Anterior cingulate cortex (tissue), 58 donors: ENCODE measurements at regions not wholly inside any gene's neighbourhood (a gene's known extent, or its start where the extent isn't known, plus 50 kb on each side); places are given as distances from the start of the nearest gene placed in this dataset.

ENCODE experiments used
- DNase-seq, 58 donors: peaks; one replicate each; lab custom pipeline; 2025; lab: John Stamatoyannopoulos, UW

DNA sequence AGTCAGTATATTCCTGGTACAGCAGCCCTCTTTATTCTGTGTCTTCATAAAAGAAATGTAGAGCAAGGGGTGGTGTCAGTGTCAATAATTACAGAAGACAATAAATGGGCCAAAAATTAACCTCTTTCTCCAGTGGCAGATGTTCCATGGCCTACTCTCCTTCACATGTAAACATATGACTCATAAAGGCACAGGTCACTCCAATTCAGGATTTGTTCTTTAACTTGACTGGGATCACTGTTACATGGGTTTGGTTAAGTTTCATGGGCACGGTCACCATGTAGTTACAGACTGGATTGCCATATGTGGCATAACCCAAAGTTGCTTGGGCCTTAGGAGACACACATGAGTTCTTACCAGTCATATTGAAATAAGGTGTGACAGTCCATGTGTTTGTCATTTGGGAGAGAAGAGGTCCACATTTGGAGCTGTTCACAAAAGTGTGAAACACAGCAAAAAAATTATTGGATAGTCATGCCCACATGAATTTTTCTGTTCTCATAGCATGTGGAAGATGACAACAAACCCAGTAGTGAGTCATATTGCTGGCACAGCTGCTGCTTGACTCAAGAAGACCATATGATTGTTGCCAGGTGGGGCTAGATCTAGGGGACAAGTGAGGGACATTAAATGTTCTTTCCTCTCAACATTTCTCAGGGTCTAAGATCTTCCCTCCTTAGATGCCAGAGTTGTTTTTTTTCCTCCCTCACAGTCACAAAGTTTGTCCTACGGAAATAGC is 68.1 kb upstream of the HTR2A start:
- DNase-seq = no peak

DNA sequence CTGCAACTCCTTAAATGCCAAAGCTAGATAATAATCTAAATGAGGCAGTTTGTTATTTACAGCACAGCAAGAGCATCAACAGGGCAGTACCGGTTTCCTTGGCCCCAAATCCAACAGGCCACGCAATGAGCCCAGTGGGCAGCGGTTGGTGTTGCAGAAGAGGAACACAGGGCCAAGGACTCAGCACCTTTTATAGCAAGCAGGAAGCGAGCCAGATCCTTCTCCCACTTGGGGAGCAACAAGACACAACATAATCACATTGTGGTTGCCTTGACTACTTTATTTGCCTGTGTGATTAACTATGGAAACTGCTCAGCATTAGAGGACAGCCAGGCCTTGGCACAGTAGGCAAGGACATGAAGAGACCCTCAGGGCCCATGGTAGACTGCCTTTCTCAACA is 67.1 kb upstream of the HTR2A start:
- no peak for DNase-seq

DNA sequence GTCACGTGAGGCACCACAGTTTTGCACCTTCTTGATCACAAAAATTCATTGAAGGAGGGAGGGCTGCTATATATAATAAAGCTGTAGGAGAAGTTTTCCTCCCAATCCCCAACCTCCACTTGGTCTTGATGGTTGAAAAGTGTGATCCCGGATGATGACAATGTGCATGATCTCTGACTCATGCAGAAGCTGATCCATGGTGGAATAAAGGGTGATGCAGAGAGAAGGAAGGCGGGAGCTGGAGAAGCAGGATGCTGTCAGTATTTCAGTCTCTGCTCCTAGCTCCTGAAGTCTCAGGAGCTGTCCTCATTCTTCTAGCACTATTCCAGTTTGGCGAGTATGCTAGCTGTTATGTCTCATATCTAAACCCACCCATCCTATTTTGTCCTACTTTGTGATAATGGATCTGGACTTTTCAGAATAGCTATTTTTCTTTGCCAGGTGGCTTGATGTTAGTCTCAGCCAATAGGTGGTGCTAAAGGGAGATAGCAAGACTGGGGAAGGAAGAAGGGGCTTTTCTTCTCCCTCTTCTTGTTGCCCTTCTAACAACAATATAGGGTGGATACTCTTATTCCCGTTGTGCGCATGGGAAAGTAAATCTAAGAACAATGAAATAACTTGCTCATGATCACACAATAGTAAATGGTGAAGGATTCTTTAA is 65.6 kb upstream of the HTR2A start:
- DNase-seq = no peak

DNA sequence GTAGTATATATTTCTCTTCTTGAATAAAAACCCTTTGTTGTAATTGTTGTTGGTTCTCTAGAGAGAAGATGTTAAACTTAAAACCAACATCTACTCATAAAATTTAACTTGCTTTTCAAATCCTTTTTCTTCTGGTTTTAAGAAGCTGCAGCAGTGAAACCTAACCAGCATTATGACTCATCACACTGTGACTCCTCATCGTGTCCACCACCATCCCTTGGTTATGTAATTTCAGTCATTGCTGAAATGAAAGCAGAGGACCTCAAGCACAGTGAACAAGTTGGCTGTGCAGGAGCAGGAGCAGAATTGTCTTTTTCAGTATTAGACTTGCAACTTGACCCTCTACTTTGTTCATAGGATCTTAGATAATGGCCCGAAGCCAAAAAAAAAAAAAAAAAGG is 64.9 kb upstream of the HTR2A start:
- peak in 2 of 58 donors; percentile 14 to 36 for DNase-seq

DNA sequence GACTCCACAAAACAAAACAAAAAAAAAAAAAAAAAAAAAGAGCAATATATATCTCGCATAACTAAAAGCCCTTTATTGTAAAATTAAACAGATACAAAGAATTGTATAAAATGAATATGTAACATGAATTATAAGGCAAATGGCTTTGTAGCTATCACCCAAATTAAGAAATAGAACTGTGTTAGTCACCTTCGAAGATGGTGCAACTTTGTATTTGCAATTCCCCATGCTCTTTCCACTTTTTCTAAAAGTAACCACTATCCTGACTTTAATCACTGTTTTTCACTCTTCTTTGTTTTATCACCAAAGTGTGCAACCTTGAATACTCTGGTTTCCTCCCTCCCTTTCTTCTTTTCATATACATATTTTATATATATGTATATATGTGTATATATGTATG is 57.1 kb upstream of the HTR2A start:
- DNase-seq = no peak

DNA sequence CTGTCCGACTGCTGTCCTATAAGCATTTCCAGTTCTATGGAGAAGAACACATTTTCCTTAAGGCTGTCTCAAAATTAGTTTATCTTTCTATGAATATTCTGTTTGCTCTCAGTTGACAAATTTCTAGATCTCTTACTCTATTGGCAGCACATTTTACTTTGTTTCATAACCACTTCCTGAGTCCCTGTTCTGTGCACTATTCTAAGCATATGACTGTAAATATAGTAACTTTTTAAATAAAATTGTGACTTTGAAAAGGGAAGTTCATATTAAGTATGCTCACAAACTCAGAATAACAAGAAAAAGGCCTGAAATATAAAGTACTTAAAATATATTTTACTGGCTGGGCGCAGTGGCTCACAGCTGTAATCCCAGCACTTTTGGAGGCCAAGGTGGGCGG is 56.5 kb upstream of the HTR2A start:
- DNase-seq = no peak

DNA sequence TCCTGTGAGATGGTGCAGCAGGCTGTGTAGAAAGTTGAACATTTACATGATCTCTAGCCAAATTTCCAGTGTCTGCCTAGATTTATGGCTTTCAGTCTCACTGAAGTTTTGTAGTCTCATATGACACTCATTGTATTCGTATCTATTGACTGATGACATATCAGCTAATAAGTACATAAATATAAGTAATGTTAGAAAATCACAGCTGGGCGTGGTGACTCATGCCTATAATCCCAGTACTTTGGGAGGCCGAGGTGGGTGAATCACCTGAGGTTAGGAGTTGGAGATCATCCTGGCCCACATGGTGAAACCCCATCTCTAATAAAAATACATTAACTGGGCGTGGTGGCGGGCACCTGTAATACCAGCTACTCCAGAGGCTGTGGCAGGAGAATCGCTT is 54.7 kb upstream of the HTR2A start:
- no peak for DNase-seq

DNA sequence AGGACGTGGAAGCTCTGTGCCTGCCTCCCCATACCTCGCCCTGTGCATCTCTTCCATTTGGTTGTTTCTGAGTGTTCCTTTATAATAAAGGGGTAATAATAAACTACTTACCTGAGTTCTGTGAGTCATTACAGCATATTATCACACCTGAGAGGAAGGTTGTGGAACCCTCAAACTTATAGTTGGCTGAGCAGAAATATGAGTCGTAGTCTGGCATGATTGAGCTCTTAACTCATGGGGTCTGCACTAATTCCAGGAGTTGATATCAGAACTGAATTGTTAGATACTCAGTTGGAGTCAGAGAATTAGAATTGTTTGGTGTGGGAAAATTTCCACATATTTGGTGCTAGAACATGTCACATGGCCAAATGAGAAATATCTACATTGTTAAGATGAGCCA is 52.4 kb upstream of the HTR2A start:
- no peak for DNase-seq

DNA sequence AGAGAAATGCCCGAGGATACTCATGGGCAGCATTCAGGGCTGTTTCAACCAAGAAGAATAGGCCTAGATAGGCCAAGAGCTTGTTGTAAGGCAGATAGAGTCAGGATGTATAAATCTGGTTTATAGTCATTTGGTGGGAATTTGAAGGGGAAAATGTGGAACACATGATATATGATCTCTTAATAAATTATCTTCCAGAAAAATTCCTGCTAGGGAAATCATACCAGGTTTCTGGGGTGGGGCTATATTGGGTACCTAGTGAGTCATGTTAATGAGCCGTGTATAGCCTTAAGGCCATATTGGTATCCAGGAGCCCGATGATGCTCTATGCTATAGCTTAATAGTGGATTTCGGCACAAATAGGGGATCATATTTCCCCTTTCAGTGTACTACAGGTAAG is 51.5 kb upstream of the HTR2A start:
- DNase-seq = no peak

DNA sequence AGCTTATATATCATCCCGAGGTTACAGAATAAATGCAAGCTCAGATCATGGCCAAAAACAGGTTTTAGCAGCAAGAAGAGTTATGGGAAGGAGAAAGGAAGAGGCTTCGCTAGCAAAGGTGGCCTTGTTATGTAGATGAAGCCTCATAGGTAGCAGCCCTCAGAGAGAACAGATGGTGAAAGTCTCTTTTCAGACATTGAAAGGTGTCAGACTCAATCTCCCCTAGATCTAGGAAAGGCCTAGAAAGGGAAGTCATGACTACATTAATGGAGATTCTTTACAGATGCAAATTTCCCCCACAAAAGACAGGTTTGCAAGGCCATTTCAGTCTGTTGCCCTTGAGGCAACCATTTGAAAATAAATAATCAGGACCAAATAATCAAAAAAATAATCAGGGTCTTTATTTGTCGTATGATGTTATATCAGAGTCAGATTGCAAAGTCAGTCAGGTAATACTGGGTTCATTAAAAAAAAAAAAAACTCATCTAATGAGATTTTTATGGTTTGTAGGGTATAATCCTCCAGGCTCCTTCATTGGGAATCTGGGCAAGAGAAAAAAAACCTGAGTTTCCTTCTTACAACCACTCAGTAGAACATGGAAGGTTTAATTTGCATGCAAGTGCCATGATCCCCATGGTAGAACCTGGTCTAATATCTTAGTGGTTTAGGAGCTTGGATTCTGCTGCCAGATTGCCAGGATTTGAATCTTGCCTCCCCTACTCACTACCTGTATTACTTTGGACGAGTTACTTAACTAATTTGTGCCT is 50.8 kb upstream of the HTR2A start:
- DNase-seq = no peak
